ENCODE measurements at regions not wholly inside any gene's neighbourhood (a gene's known extent, or its start where the extent isn't known, plus 50 kb on each side); places are given as distances from the start of the nearest gene placed in this dataset.

DNA sequence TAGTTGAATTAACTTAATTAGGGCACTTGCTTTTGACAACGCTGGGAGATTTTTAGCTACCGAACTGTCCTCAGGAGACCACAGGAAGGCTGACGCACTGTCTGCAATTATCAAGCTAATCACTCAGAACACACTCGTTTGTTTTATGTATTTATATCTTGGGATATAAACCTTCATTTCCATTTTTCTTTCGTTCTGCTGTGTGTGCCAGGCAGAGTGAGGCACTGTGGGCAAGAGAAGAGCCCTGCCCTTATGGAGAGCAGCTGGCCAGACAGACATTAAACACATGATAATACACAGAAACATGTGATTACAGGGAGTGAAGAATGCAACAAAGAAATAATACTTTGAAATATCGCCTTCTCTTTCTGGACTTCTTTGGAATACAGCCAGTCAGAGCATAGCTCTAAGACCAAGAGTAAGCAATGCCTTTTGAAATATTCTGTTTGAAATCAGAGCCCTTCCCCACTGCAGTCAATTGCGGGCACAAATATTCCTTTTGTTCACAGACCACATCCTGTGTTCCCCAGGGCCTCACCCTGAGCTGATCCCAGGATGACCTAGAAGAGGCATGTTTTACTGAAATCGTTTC lies 96.8 kb downstream of the ANKRD60 start:
- no peak overlapping the region for H3K27ac ChIP-seq (ENCODE audit: low read depth, low read length, poor library complexity, severe bottlenecking)
- TF ChIP-seq EZH2phosphoT487 (IDR thresholded peaks at IDR 0.05; ENCODE audit: borderline replicate concordance, low read depth, low read length) = no peak
- TF ChIP-seq, protein P1, sequence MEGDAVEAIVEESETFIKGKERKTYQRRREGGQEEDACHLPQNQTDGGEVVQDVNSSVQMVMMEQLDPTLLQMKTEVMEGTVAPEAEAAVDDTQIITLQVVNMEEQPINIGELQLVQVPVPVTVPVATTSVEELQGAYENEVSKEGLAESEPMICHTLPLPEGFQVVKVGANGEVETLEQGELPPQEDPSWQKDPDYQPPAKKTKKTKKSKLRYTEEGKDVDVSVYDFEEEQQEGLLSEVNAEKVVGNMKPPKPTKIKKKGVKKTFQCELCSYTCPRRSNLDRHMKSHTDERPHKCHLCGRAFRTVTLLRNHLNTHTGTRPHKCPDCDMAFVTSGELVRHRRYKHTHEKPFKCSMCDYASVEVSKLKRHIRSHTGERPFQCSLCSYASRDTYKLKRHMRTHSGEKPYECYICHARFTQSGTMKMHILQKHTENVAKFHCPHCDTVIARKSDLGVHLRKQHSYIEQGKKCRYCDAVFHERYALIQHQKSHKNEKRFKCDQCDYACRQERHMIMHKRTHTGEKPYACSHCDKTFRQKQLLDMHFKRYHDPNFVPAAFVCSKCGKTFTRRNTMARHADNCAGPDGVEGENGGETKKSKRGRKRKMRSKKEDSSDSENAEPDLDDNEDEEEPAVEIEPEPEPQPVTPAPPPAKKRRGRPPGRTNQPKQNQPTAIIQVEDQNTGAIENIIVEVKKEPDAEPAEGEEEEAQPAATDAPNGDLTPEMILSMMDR (conservative IDR thresholded peaks at IDR 0.05; ENCODE audit: low read length) = no peak
- no peak for DNase-seq (ENCODE audit: low spot score)
- H3K9me2 ChIP-seq (ENCODE audit: insufficient read depth, low read length) = no peaks in the 10 kb centered on the region
- CTCF ChIA-PET (ENCODE audit: unreplicated experiment) = no interaction called here
- no peaks in the 10 kb centered on the region for H3K36me3 ChIP-seq (ENCODE audit: insufficient read depth, low read length)
- BruUV-seq (replicated peaks) = no TSS peak
- no peak overlapping the region for H2AFZ ChIP-seq (ENCODE audit: low read length)
- H3K4me3 ChIP-seq (ENCODE audit: low read depth, low read length, poor library complexity, severe bottlenecking) = no peak overlapping the region
- H3K79me2 ChIP-seq (ENCODE audit: insufficient read depth, low read depth, low read length) = no peaks in the 10 kb centered on the region
- no peaks in the 10 kb centered on the region for H3K9me3 ChIP-seq (ENCODE audit: low read length)
- no peak overlapping the region for H3K4me2 ChIP-seq (ENCODE audit: low read length)
- no peaks in the 10 kb centered on the region for H4K20me1 ChIP-seq (ENCODE audit: insufficient read depth, low read length)
- intact Hi-C loops (cut with micrococcal nuclease; ENCODE audit: unreplicated experiment) = no loop called here
- H3K4me1 ChIP-seq (ENCODE audit: insufficient read depth, low read length, poor library complexity, severe bottlenecking) = no peaks in the 10 kb centered on the region
- POLR2A ChIA-PET = interaction anchor here (0.6 to 0.7 kb wide), 3 partner anchors 725 to 1254 kb away, joined by 3 read pairs; no protein-coding TSS in a partner anchor

DNA sequence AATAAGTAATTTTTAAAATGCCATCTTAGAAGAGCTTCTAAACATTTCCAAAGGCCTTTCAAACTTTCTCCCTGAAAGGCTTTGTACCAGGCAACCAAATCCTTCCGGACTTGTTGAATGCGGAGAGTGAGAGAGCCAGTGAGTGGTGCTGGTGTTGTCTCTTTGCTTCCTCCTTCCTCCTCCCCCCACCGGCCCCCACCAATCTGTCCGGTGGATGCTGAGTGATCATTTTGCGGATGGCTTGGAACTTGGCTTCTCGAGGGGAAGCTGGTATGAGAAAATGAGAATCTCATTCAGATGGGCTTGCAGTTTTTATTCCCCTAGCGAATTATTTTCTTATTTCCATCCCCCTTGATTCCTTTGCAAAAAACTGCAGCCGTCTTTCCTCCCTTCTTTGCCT lies 97.3 kb downstream of the ANKRD60 start:
- no peak overlapping the region for H3K4me2 ChIP-seq (ENCODE audit: low read length)
- H3K9me2 ChIP-seq (ENCODE audit: insufficient read depth, low read length) = no peaks in the 10 kb centered on the region
- no TSS peak for BruUV-seq (replicated peaks)
- no peaks in the 10 kb centered on the region for H3K9me3 ChIP-seq (ENCODE audit: low read length)
- intact Hi-C loops (cut with micrococcal nuclease; ENCODE audit: unreplicated experiment) = no loop called here
- POLR2A ChIA-PET = interaction anchor here (0.7 kb wide), 2 partner anchors 1101 to 1254 kb away, joined by 3 read pairs; no protein-coding TSS in a partner anchor
- DNase-seq (ENCODE audit: low spot score) = no peak
- H2AFZ ChIP-seq (ENCODE audit: low read length) = no peak overlapping the region
- H3K79me2 ChIP-seq (ENCODE audit: insufficient read depth, low read depth, low read length) = no peaks in the 10 kb centered on the region
- TF ChIP-seq, protein P1 (conservative IDR thresholded peaks at IDR 0.05; ENCODE audit: low read length) = no peak
- no peak for TF ChIP-seq EZH2phosphoT487 (IDR thresholded peaks at IDR 0.05; ENCODE audit: borderline replicate concordance, low read depth, low read length)
- no peaks in the 10 kb centered on the region for H3K36me3 ChIP-seq (ENCODE audit: insufficient read depth, low read length)
- H4K20me1 ChIP-seq (ENCODE audit: insufficient read depth, low read length) = no peaks in the 10 kb centered on the region
- no peak overlapping the region for H3K4me3 ChIP-seq (ENCODE audit: low read depth, low read length, poor library complexity, severe bottlenecking)
- H3K27ac ChIP-seq (ENCODE audit: low read depth, low read length, poor library complexity, severe bottlenecking) = no peak overlapping the region
- no peaks in the 10 kb centered on the region for H3K4me1 ChIP-seq (ENCODE audit: insufficient read depth, low read length, poor library complexity, severe bottlenecking)
- CTCF ChIA-PET (ENCODE audit: unreplicated experiment) = no interaction called here

DNA sequence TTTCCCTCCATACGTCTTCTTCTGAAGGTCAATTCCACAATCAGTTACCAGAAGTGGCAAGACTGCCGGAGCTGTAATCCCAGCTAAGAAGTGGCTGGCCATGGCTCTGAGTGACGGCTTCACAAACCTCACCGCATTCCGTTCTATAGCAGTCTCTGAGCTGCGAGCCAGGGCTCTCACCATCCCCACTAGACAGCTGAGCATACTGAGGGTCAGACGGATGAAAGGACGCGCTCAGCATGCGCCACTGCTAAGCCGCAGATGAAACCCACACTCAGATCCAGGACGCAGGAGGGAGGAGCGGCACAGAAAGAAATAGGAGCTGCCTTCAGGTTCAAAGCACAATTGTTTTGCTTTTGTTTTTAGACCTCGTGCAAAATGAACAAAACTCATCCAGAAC lies 97.9 kb downstream of the ANKRD60 start:
- TF ChIP-seq, protein P1 (conservative IDR thresholded peaks at IDR 0.05; ENCODE audit: low read length) = no peak
- TF ChIP-seq EZH2phosphoT487 (IDR thresholded peaks at IDR 0.05; ENCODE audit: borderline replicate concordance, low read depth, low read length) = no peak
- H3K9me3 ChIP-seq (ENCODE audit: low read length) = no peaks in the 10 kb centered on the region
- no peaks in the 10 kb centered on the region for H4K20me1 ChIP-seq (ENCODE audit: insufficient read depth, low read length)
- no peaks in the 10 kb centered on the region for H3K79me2 ChIP-seq (ENCODE audit: insufficient read depth, low read depth, low read length)
- CTCF ChIA-PET (ENCODE audit: unreplicated experiment) = no interaction called here
- no peaks in the 10 kb centered on the region for H3K4me1 ChIP-seq (ENCODE audit: insufficient read depth, low read length, poor library complexity, severe bottlenecking)
- POLR2A ChIA-PET = no interaction called here
- no peak overlapping the region for H3K4me2 ChIP-seq (ENCODE audit: low read length)
- no peak overlapping the region for H3K27ac ChIP-seq (ENCODE audit: low read depth, low read length, poor library complexity, severe bottlenecking)
- no TSS peak for BruUV-seq (replicated peaks)
- no peak overlapping the region for H2AFZ ChIP-seq (ENCODE audit: low read length)
- intact Hi-C loops (cut with micrococcal nuclease; ENCODE audit: unreplicated experiment) = no loop called here
- DNase-seq (ENCODE audit: low spot score) = no peak
- no peaks in the 10 kb centered on the region for H3K9me2 ChIP-seq (ENCODE audit: insufficient read depth, low read length)
- H3K36me3 ChIP-seq (ENCODE audit: insufficient read depth, low read length) = no peaks in the 10 kb centered on the region
- no peak overlapping the region for H3K4me3 ChIP-seq (ENCODE audit: low read depth, low read length, poor library complexity, severe bottlenecking)

Measured in OCI-LY7 (cell line).